ENCODE measurements at regions not wholly inside any gene's neighbourhood (a gene's known extent, or its start where the extent isn't known, plus 50 kb on each side); places are given as distances from the start of the nearest gene placed in this dataset.
"Not testable (repeated sequence)": the region's sequence is repeated elsewhere in the genome, so short reads cannot be mapped to it uniquely, and the experiment has no call there.

- DNase-seq = not testable (repeated sequence)
These were observed 206.6 kb upstream of the HTR1E start for GRCh38 chr6:86730772-86731171.

GRCh38 chr6:86730216-86730615 is 207.1 kb upstream of the HTR1E start:
- DNase-seq = no peak

- no peak for DNase-seq
These were observed 208.4 kb upstream of the HTR1E start for GRCh38 chr6:86728976-86729375.

GRCh38 chr6:86724695-86725094 is 212.6 kb upstream of the HTR1E start:
- DNase-seq = no peak

- DNase-seq = no peak
These were observed 213.6 kb upstream of the HTR1E start for GRCh38 chr6:86723729-86724128.

- no peak for DNase-seq
These were observed 214.2 kb upstream of the HTR1E start for GRCh38 chr6:86723151-86723550.

GRCh38 chr6:86722131-86722530 is 215.2 kb upstream of the HTR1E start:
- DNase-seq = no peak

GRCh38 chr6:86715676-86716075 is 221.7 kb upstream of the HTR1E start:
- DNase-seq = no peak

- DNase-seq = no peak
These were observed 225.3 kb upstream of the HTR1E start for GRCh38 chr6:86712039-86712438.

- no peak for DNase-seq
These were observed 229.7 kb upstream of the HTR1E start for GRCh38 chr6:86707545-86708120.

GRCh38 chr6:86706449-86706848 is 230.9 kb upstream of the HTR1E start:
- DNase-seq = no peak

GRCh38 chr6:86701228-86701627 is 236.1 kb upstream of the HTR1E start:
- not testable (repeated sequence) for DNase-seq

GRCh38 chr6:86686496-86686895 is 250.8 kb upstream of the HTR1E start:
- DNase-seq = no peak

- no peak for DNase-seq
These were observed 252.0 kb upstream of the HTR1E start for GRCh38 chr6:86685230-86685797.

GRCh38 chr6:86683132-86683908 is 254.0 kb upstream of the HTR1E start:
- DNase-seq = no peak

- no peak for DNase-seq
These were observed 255.0 kb upstream of the HTR1E start for GRCh38 chr6:86682297-86682696.

- DNase-seq = not testable (repeated sequence)
These were observed 256.2 kb upstream of the HTR1E start for GRCh38 chr6:86681140-86681539.

- not testable (repeated sequence) for DNase-seq
These were observed 265.2 kb upstream of the HTR1E start for GRCh38 chr6:86672125-86672524.

- DNase-seq = no peak
These were observed 280.1 kb upstream of the HTR1E start for GRCh38 chr6:86657192-86657591.

- no peak for DNase-seq
These were observed 308.2 kb upstream of the HTR1E start for GRCh38 chr6:86629123-86629522.

GRCh38 chr6:86619428-86619827 is 317.9 kb upstream of the HTR1E start:
- DNase-seq = no peak

- no peak for DNase-seq
These were observed 322.0 kb upstream of the HTR1E start for GRCh38 chr6:86615299-86615698.

GRCh38 chr6:86609549-86610388 is 327.6 kb upstream of the HTR1E start:
- DNase-seq = no peak
